ENCODE measurements at regions not wholly inside any gene's neighbourhood (a gene's known extent, or its start where the extent isn't known, plus 50 kb on each side); places are given as distances from the start of the nearest gene placed in this dataset.

GRCh38 chrX:42437211-42437610 is 340.8 kb downstream of the PPP1R2C start:
- TF ChIP-seq KLF1 (tag by site-specific recombination; IDR thresholded peaks at IDR 0.05) (no peak), CTCF (tag by site-specific recombination; IDR thresholded peaks at IDR 0.05) (no peak), SP7 (tag by site-specific recombination; IDR thresholded peaks at IDR 0.05) (no peak), ZFP69B (tag by site-specific recombination; IDR thresholded peaks at IDR 0.05) (no peak), ZNF132 (tag by site-specific recombination; IDR thresholded peaks at IDR 0.05; ENCODE audit: borderline replicate concordance) (no peak), ZSCAN23 (tag by site-specific recombination; IDR thresholded peaks at IDR 0.05) (no peak), ZNF658 (tag by site-specific recombination; IDR thresholded peaks at IDR 0.05) (no peak), ZNF571 (tag by site-specific recombination; IDR thresholded peaks at IDR 0.05) (no peak), ZNF449 (tag by site-specific recombination; IDR thresholded peaks at IDR 0.05) (no peak), ZNF341 (tag by site-specific recombination; IDR thresholded peaks at IDR 0.05; ENCODE audit: low read depth) (no peak), ZNF274 (IDR thresholded peaks at IDR 0.05; ENCODE audit: low read length) (no peak), ZNF274 (tag by site-specific recombination; IDR thresholded peaks at IDR 0.05; ENCODE audit: borderline replicate concordance) (no peak)

Data from HEK293 (cell line).